GM12878 (cell line): ENCODE measurements at regions not wholly inside any gene's neighbourhood (a gene's known extent, or its start where the extent isn't known, plus 50 kb on each side); places are given as distances from the start of the nearest gene placed in this dataset.

Experiments used
- ATAC-seq: fragments of 200-7000 bp; cut with Tn5 transposase; 3 replicates; pipeline ENCODE4 v1.9.1; 2020; ENCODE audit warnings: mild to moderate bottlenecking, moderate library complexity
- BruUV-seq: library from RNA; stranded (reverse); fragments of 400-500 nt; replicated peaks from 2 replicates; lab custom pipeline; 2021; lab: Mats Ljungman, UMichigan
- CTCF ChIA-PET: fragments of 300-600 bp; sonication (Branson Sonifier 250); formaldehyde crosslinking; extraction: SDS; loops from one replicate; lab custom pipeline; 2021; ENCODE audit warnings: inconsistent platforms; lab: Yijun Ruan, JAX
- POLR2A ChIA-PET: fragments of 350-600 bp; formaldehyde crosslinking; extraction: SDS; loops from one replicate; lab custom pipeline; 2021; ENCODE audit warnings: inconsistent platforms; lab: Charles Lee
- RAD21 ChIA-PET: fragments of 300-600 bp; sonication (Branson Sonifier 250); formaldehyde crosslinking; loops from one replicate; lab custom pipeline; 2023; ENCODE audit warnings: antibody characterized with exemption; ENCODE audit not compliant: unreplicated experiment; lab: Charles Lee
- SMC1A ChIA-PET: fragments of 300-600 bp; sonication (Branson Sonifier 250); formaldehyde crosslinking; loops from one replicate; lab custom pipeline; 2023; ENCODE audit not compliant: unreplicated experiment, uncharacterized antibody; lab: Charles Lee
- DNase-seq: peaks from one replicate; pipeline ENCODE4 v3.0.0-alpha.2; 2011; ENCODE audit warnings: low read depth, low spot score
- FAIRE-seq: peaks from 3 replicates; lab custom pipeline; 2011; peaks lifted over from hg19 to GRCh38; lab: Jason Lieb, UNC
- H2AFZ ChIP-seq: 2 replicates; pipeline ENCODE4 v1.6.0; 2011; ENCODE audit warnings: low read depth, low read length, control low read depth; ENCODE audit not compliant: control insufficient read depth
- H3K27ac ChIP-seq: 2 replicates; pipeline ENCODE4 v1.5.1; 2011; ENCODE audit warnings: control low read depth; ENCODE audit not compliant: control insufficient read depth, insufficient read depth
- H3K27me3 ChIP-seq, 2 experiments: replicated peaks in 1 of 2; 2 replicates each; pipeline versions ENCODE4 v1.6.0 to v1.6.1; 2011; ENCODE audit warnings: low read length in 1 of 2; ENCODE audit not compliant: control insufficient read depth in 2 of 2, insufficient read depth in 2 of 2
- H3K36me3 ChIP-seq, 2 experiments: 2 replicates each; pipeline ENCODE4 v1.5.1; 2011; ENCODE audit warnings: low read length in 1 of 2; ENCODE audit not compliant: control insufficient read depth in 2 of 2, insufficient read depth in 2 of 2
- H3K4me1 ChIP-seq: 2 replicates; pipeline ENCODE4 v1.6.1; 2011; ENCODE audit warnings: mild to moderate bottlenecking, low read length, moderate library complexity, mixed read lengths; ENCODE audit not compliant: control insufficient read depth, insufficient read depth
- H3K4me2 ChIP-seq: 2 replicates; pipeline ENCODE4 v1.6.0; 2011; ENCODE audit warnings: control low read depth; ENCODE audit not compliant: control insufficient read depth, insufficient read depth
- H3K4me3 ChIP-seq: fragments of 200-600 bp; sonication (generic); 2 replicates; pipeline ENCODE4 v1.5.1; 2016
- H3K79me2 ChIP-seq: 2 replicates; pipeline ENCODE4 v1.6.0; 2011; ENCODE audit warnings: low read length; ENCODE audit not compliant: control insufficient read depth, insufficient read depth
- H3K9ac ChIP-seq: 2 replicates; pipeline ENCODE4 v1.8.0; 2011; ENCODE audit warnings: low read length, control low read depth, mixed read lengths; ENCODE audit not compliant: control insufficient read depth, insufficient read depth
- H3K9me3 ChIP-seq: replicated peaks from 3 replicates; pipeline ENCODE4 v1.5.1; 2011; ENCODE audit warnings: mild to moderate bottlenecking, low read length; ENCODE audit not compliant: control insufficient read depth, insufficient read depth
- H4K20me1 ChIP-seq: 2 replicates; pipeline ENCODE4 v1.6.0; 2011; ENCODE audit not compliant: control insufficient read depth, insufficient read depth
- JUND ChIP-seq: IDR thresholded peaks from 2 replicates; pipeline ENCODE4 v1.6.1; 2012; ENCODE audit warnings: low read depth, mild to moderate bottlenecking, low read length, improper control_type of control experiment, moderate library complexity
- PRDM15 ChIP-seq: fragments of 450-650 bp; formaldehyde crosslinking; IDR thresholded peaks from 2 replicates; pipeline ENCODE4 v1.4.0; 2020; ENCODE audit warnings: mild to moderate bottlenecking, moderate library complexity
- SKIL ChIP-seq: fragments of 450-650 bp; IDR thresholded peaks from 2 replicates; pipeline ENCODE4 v1.6.1; 2017; ENCODE audit warnings: mild to moderate bottlenecking, low read depth, inconsistent platforms; ENCODE audit not compliant: poor library complexity, severe bottlenecking
- STAT1 ChIP-seq: fragments of 450-650 bp; conservative IDR thresholded peaks from 2 replicates; pipeline ENCODE4 v1.6.1; 2014; ENCODE audit warnings: antibody characterized with exemption, mild to moderate bottlenecking
- SUPT20H ChIP-seq: IDR thresholded peaks from 2 replicates; pipeline ENCODE4 v1.6.1; 2011; ENCODE audit warnings: low read depth, mild to moderate bottlenecking, low read length, moderate library complexity, borderline replicate concordance; ENCODE audit not compliant: control insufficient read depth
- ZNF274 ChIP-seq: IDR thresholded peaks from one replicate; pipeline ENCODE4 v1.8.0; 2011; ENCODE audit not compliant: insufficient read length, insufficient read depth
- ZSCAN29 ChIP-seq: fragments of 450-650 bp; IDR thresholded peaks from 2 replicates; pipeline ENCODE4 v1.6.1; 2017; ENCODE audit warnings: mild to moderate bottlenecking, moderate library complexity
- WGBS: methylation state at CpG from one replicate; pipeline ENCODE4 v1.1.6; 2016; ENCODE audit warnings: low lambda C conversion rate; ENCODE audit not compliant: insufficient replicate concordance, insufficient coverage; ENCODE audit errors: missing lambda C conversion rate; 5-methylcytosine and 5-hydroxymethylcytosine counted together
- in situ Hi-C: fragments of 300-500 bp; cut with MboI; formaldehyde crosslinking; loops from 9 replicates; pipeline ENCODE4 v1.14.3; 2018; ENCODE audit warnings: mixed read lengths
- intact Hi-C: fragments of 100-400 bp; cut with micrococcal nuclease; formaldehyde crosslinking; loops from one replicate; pipeline ENCODE4 v1.14.2; 2022; ENCODE audit not compliant: unreplicated experiment

- Histone ChIP-seq H3K4me1 (no peaks in the 10 kb centered on the region), H3K9me3 (no peaks in the 10 kb centered on the region)
- ATAC-seq (no peak), DNase-seq (no peak)
- POLR2A ChIA-PET: interaction anchor here (0.7 kb wide), 1 partner anchor 9 kb away, joined by 8 read pairs; no protein-coding TSS in a partner anchor
- WGBS: 0% methylated on average over 2 of the region's 2 CpGs
- TF ChIP-seq STAT1 (no peak), SUPT20H (no peak), ZNF274 (no peak), SKIL (no peak), PRDM15 (CRISPR knock-in tag) (no peak), JUND (no peak), ZSCAN29 (no peak)
- TF ChIP-seq, all 136 proteins: peak for 0
- no peak for FAIRE-seq
- in situ Hi-C loops: no loop called here
- Histone ChIP-seq H4K20me1 (no peaks in the 10 kb centered on the region), H3K79me2 (no peaks in the 10 kb centered on the region), H3K4me2 (no peak overlapping the region), H3K27ac (no peak overlapping the region), H3K9ac (no peak overlapping the region), H3K36me3 (no peaks in the 10 kb centered on the region), H2AFZ (no peak overlapping the region), H3K4me3 (no peak overlapping the region), H3K27me3 (no peaks in the 10 kb centered on the region)
- ChIA-PET CTCF (interaction anchor here (0.7 kb wide), 1 partner anchor 18 kb away, joined by 3 read pairs; no protein-coding TSS in a partner anchor), SMC1A (interaction anchor here (1.2 to 1.3 kb wide), 2 partner anchors 19 to 420 kb away, joined by 3 read pairs; no protein-coding TSS in a partner anchor), RAD21 (interaction anchor here (1.2 kb wide), 1 partner anchor 197 kb away, joined by 4 read pairs; no protein-coding TSS in a partner anchor)
- BruUV-seq: no TSS peak
- intact Hi-C loops: loop anchor here (5.0 kb wide), 1 partner anchor 48 kb away; no protein-coding TSS in a partner anchor
These were observed 202.8 kb downstream of the DMRTA1 start for GRCh38 chr9:22649384-22649783.
